Suppressor macrophage treated with lipopolysaccharide for 1 hour (primary cell): ENCODE measurements at regions not wholly inside any gene's neighbourhood (a gene's known extent, or its start where the extent isn't known, plus 50 kb on each side); places are given as distances from the start of the nearest gene placed in this dataset.

Experiments used
- DNase-seq, 3 donors: peaks; one replicate each; pipeline ENCODE4 v3.0.0-alpha.2; 2020 to 2022

GRCh38 chr12:91918431-91918830 is 227.2 kb downstream of the BTG1 start:
- DNase-seq, result no peak

- no peak for DNase-seq
Observed at GRCh38 chr12:91914701-91915100, 230.9 kb downstream of the BTG1 start.

- DNase-seq, result no peak
Observed at GRCh38 chr12:91913651-91914050, 232.0 kb downstream of the BTG1 start.

GRCh38 chr12:91913124-91913523 is 232.5 kb downstream of the BTG1 start:
- no peak for DNase-seq

GRCh38 chr12:91912178-91912577 is 233.5 kb downstream of the BTG1 start:
- no peak for DNase-seq

- DNase-seq, result no peak
Observed at GRCh38 chr12:91910871-91911388, 234.7 kb downstream of the BTG1 start.

- DNase-seq, result peak; percentile 24 to 50 (median 26)
Observed at GRCh38 chr12:91902860-91903683, 242.6 kb downstream of the BTG1 start.

GRCh38 chr12:91901381-91902074 is 244.1 kb downstream of the BTG1 start:
- DNase-seq, result no peak

GRCh38 chr12:91900971-91901370 is 244.7 kb downstream of the BTG1 start:
- no peak for DNase-seq

GRCh38 chr12:91899056-91899455 is 246.6 kb downstream of the BTG1 start:
- DNase-seq, result no peak

- no peak for DNase-seq
Observed at GRCh38 chr12:91897025-91897515, 248.6 kb downstream of the BTG1 start.

- no peak for DNase-seq
Observed at GRCh38 chr12:91896286-91897024, 249.2 kb downstream of the BTG1 start.

- DNase-seq, result no peak
Observed at GRCh38 chr12:91894911-91895310, 250.7 kb downstream of the BTG1 start.

- DNase-seq, result no peak
Observed at GRCh38 chr12:91893476-91893875, 252.2 kb downstream of the BTG1 start.

GRCh38 chr12:91892081-91892855 is 253.4 kb downstream of the BTG1 start:
- DNase-seq, result no peak

GRCh38 chr12:91890742-91891141 is 254.9 kb downstream of the BTG1 start:
- no peak for DNase-seq

GRCh38 chr12:91889910-91890309 is 255.7 kb downstream of the BTG1 start:
- no peak for DNase-seq

- DNase-seq, result no peak
Observed at GRCh38 chr12:91889059-91889458, 256.6 kb downstream of the BTG1 start.

- DNase-seq, result peak in 2 of 3 donors; percentile 27 to 31
Observed at GRCh38 chr12:91887957-91888356, 257.7 kb downstream of the BTG1 start.

- no peak for DNase-seq
Observed at GRCh38 chr12:91885851-91886731, 259.6 kb downstream of the BTG1 start.

GRCh38 chr12:91884230-91884629 is 261.4 kb downstream of the BTG1 start:
- no peak for DNase-seq
